Muscle layer of duodenum (tissue), 2 donors: ENCODE measurements at regions not wholly inside any gene's neighbourhood (a gene's known extent, or its start where the extent isn't known, plus 50 kb on each side); places are given as distances from the start of the nearest gene placed in this dataset.
"Not testable (repeated sequence)": the region's sequence is repeated elsewhere in the genome, so short reads cannot be mapped to it uniquely, and the experiment has no call there.

ENCODE experiments used
- H3K27ac ChIP-seq: one replicate; pipeline ENCODE4 v1.7.0; 2013; ENCODE audit warnings: mild to moderate bottlenecking, low read length
- H3K27me3 ChIP-seq: one replicate; pipeline ENCODE4 v1.7.0; 2013; ENCODE audit warnings: low read depth, mild to moderate bottlenecking, control low read depth, low read length
- H3K36me3 ChIP-seq, 2 donors: one replicate each; pipeline ENCODE4 v1.7.0; 2013; ENCODE audit warnings: low read length in 2 of 2, control low read depth in 1 of 2, mild to moderate bottlenecking in 1 of 2; ENCODE audit not compliant: insufficient read depth in 2 of 2, control insufficient read depth in 1 of 2
- H3K4me1 ChIP-seq, 2 donors: one replicate each; pipeline ENCODE4 v1.7.0; 2013; ENCODE audit warnings: low read length in 2 of 2, mild to moderate bottlenecking in 2 of 2, control low read depth in 1 of 2, moderate library complexity in 1 of 2; ENCODE audit not compliant: insufficient read depth in 2 of 2, control insufficient read depth in 1 of 2
- H3K4me3 ChIP-seq, 2 donors: one replicate each; pipeline ENCODE4 v1.7.0; 2013; ENCODE audit warnings: low read length in 2 of 2, low read depth in 1 of 2, mild to moderate bottlenecking in 1 of 2
- H3K9me3 ChIP-seq, 2 donors: one replicate each; pipeline ENCODE4 v1.7.0; 2013; ENCODE audit warnings: low read length in 2 of 2, control low read depth in 1 of 2, mild to moderate bottlenecking in 1 of 2; ENCODE audit not compliant: control insufficient read depth in 1 of 2
- donor health status: healthy.

GRCh38 chr15:69679623-69680228, 227.1 kb downstream of the RPLP1 start:
- no peaks in the 10 kb centered on the region for H3K27me3 ChIP-seq
- no peak overlapping the region for H3K27ac ChIP-seq
- H3K4me1 ChIP-seq, result no peaks in the 10 kb centered on the region

GRCh38 chr15:69684823-69685222, 232.2 kb downstream of the RPLP1 start:
- H3K27me3 ChIP-seq, H3K4me3 ChIP-seq, H3K36me3 ChIP-seq, H3K4me1 ChIP-seq, H3K27ac ChIP-seq: not testable (repeated sequence)
- peaks cover 10 to 19% of the 10 kb centered on the region in 2 donors for H3K9me3 ChIP-seq

More at GRCh38 chr15:69679623-69680228, 227.1 kb downstream of the RPLP1 start:
- Histone ChIP-seq H3K36me3 (no peaks in the 10 kb centered on the region), H3K9me3 (peaks cover 0 to 2% of the 10 kb centered on the region in 2 donors), H3K4me3 (no peak overlapping the region)

DNA sequence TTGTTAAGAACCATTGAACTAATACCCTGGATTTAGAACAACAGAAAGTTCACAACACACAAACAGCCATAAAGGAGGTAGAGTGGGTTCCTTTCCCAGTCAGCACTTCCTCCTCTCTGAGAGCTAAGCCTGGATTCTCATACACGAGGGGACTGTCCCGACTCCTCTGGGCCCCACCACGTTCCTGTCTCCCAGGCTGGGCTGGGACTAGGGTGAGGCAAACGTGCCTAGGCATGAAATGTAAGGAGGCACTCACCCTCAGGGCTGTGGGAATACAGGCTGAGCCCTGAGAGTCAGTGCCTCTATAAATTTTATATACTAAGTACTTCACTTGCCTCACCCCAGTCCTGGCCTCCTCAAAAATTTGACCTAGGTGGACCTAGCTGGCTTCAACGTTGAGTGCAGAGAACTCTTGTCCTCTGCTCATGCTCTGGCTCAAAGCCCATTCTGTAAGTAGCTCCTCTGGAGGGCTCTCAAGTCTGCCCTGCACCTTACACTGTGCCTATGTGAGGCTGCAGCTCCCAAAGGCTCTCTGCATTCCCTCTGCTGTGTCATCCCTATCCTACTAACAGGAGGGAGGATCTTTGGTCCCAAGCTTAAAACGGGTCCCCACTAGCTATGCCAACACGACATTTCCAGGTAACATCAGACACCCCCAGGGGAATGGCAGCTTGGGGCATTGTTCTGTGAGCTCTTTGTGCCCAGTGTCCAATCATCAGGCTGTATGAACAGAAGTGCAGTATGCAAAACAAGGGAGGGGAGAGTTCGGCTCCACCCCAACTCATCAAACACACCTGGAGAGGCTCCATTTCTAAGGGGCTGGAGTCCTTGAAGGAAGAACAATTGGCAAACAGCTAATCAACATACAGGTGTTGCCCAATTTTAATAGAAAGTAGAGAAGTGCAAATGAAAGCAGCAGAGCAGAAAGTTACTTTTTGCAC, 233.2 kb downstream of the RPLP1 start:
- Histone ChIP-seq H3K27ac (no peak overlapping the region), H3K27me3 (no peaks in the 10 kb centered on the region), H3K9me3 (peaks cover 12 to 28% of the 10 kb centered on the region in 2 donors), H3K4me3 (no peak overlapping the region), H3K36me3 (no peaks in the 10 kb centered on the region), H3K4me1 (no peaks in the 10 kb centered on the region)

DNA sequence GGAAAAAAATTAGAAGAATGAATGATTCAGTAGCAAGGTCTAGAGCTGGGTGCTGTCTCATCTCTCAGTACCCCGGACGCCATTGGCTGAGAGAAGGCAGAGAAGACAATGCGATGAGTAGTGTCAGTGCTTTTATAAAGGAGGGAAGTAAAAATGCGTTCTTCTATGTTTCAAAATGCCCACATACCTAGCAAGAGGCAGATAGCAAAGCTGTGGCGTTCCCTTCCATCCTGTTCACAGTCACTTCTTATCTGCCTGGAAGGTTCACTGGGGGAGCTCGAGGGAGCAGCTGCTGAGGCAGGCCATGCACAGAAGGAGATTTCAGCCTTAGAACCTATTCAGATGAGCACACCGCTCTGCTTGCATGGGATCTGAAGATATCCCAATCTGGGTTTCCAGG, 234.0 kb downstream of the RPLP1 start:
- Histone ChIP-seq H3K9me3 (peaks cover 12 to 28% of the 10 kb centered on the region in 2 donors), H3K4me1 (no peaks in the 10 kb centered on the region), H3K4me3 (no peak overlapping the region), H3K36me3 (no peaks in the 10 kb centered on the region), H3K27ac (no peak overlapping the region), H3K27me3 (no peaks in the 10 kb centered on the region)

- Histone ChIP-seq H3K27ac (no peak overlapping the region), H3K36me3 (no peaks in the 10 kb centered on the region), H3K27me3 (no peaks in the 10 kb centered on the region), H3K4me3 (no peak overlapping the region), H3K9me3 (peaks cover 12 to 26% of the 10 kb centered on the region in 2 donors), H3K4me1 (no peaks in the 10 kb centered on the region)
Measured at GRCh38 chr15:69689133-69689532, 236.5 kb downstream of the RPLP1 start.

DNA sequence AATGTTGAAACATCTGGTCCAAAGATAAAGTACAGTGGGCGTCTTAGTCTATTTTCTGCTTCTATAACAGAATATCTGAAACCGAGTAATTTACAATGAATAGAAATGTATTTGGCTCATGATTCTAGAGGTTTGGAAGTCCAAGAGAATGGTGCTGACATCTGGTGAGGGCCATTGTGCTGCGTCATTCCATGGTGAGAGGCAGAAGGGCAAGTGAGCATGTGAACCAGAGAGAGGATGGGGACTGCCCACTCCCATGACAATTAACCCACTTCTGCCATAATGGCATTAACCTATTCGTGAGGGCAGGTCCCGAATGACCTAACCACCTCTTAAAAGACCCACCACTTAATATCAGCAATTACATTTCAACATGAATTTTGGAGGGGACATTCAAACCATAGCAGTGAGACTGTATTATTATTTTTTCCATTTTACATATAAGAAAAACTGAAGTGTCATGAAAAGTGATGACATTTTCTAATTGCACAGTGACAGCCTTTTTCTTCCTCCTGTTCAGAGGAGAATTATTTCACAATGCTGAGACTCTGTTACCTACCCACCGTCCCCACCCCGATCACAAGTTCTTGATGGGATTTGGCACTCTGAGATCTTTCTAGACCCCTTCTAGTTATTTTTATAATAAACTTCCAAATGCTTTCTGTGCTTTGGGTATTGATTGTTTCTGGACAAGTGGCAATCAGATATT, 238.8 kb downstream of the RPLP1 start:
- Histone ChIP-seq H3K9me3 (peaks cover 12 to 26% of the 10 kb centered on the region in 2 donors), H3K4me3 (no peak overlapping the region), H3K27ac (no peak overlapping the region), H3K4me1 (no peaks in the 10 kb centered on the region), H3K36me3 (no peaks in the 10 kb centered on the region), H3K27me3 (no peaks in the 10 kb centered on the region)

- Histone ChIP-seq H3K27ac (no peak overlapping the region), H3K9me3 (peaks cover 12 to 26% of the 10 kb centered on the region in 2 donors), H3K4me1 (no peaks in the 10 kb centered on the region), H3K36me3 (no peaks in the 10 kb centered on the region), H3K4me3 (no peak overlapping the region), H3K27me3 (no peaks in the 10 kb centered on the region)
Measured at GRCh38 chr15:69692342-69692741, 239.7 kb downstream of the RPLP1 start.

DNA sequence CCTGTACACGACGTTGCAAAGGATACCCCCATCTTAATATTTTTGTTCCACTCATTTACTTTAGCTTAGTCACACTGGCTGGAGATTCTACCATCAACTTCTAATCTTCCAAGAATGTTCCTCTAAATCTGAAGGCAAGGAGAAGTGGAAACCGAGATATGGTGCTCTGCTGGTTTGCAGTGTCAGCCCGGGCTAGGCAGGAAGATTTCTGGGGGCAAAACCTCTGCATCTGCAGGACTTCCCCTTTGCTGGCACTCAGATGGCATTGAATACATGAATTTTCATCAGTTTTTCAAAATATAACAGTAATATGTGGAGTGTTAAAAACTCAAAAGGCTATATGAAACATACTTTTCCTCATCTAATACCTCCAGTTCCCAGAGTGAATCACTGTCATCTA, 240.4 kb downstream of the RPLP1 start:
- no peaks in the 10 kb centered on the region for H3K27me3 ChIP-seq
- H3K36me3 ChIP-seq, result no peaks in the 10 kb centered on the region
- no peaks in the 10 kb centered on the region for H3K4me1 ChIP-seq
- no peak overlapping the region for H3K4me3 ChIP-seq
- no peak overlapping the region for H3K27ac ChIP-seq
- H3K9me3 ChIP-seq, result peaks cover 12 to 26% of the 10 kb centered on the region in 2 donors

- Histone ChIP-seq H3K36me3 (no peaks in the 10 kb centered on the region), H3K9me3 (no peaks in the 10 kb centered on the region), H3K4me3 (no peak overlapping the region), H3K4me1 (no peaks in the 10 kb centered on the region), H3K27me3 (no peaks in the 10 kb centered on the region), H3K27ac (no peak overlapping the region)
Measured at GRCh38 chr15:69696946-69697345, 244.3 kb downstream of the RPLP1 start.

- Histone ChIP-seq H3K36me3 (no peaks in the 10 kb centered on the region), H3K27ac (no peak overlapping the region), H3K9me3 (no peaks in the 10 kb centered on the region), H3K27me3 (no peaks in the 10 kb centered on the region), H3K4me1 (no peaks in the 10 kb centered on the region), H3K4me3 (no peak overlapping the region)
Measured at GRCh38 chr15:69697916-69698315, 245.3 kb downstream of the RPLP1 start.

DNA sequence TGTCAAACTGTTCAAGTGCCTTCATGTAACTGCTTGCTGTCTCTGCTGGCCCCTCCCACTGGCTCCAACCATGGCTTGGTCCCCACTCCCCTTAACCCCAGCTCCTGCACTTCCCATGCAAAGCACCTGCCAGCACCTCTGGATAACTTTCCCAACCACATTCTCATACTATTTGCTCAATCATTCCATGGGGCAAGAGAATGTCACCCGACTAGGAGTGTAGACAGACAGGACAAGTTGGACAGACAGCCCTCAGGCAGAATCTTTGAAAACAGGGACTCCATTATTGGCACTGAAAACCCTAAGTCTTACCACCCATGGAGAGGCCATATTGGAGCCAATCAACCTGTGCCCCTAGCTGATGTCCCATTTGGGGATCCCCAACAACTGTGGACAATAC, 246.5 kb downstream of the RPLP1 start:
- no peaks in the 10 kb centered on the region for H3K27me3 ChIP-seq
- H3K4me3 ChIP-seq, result no peak overlapping the region
- H3K27ac ChIP-seq, result no peak overlapping the region
- no peaks in the 10 kb centered on the region for H3K36me3 ChIP-seq
- H3K4me1 ChIP-seq, result no peaks in the 10 kb centered on the region
- H3K9me3 ChIP-seq, result no peaks in the 10 kb centered on the region
